ENCODE measurements at regions not wholly inside any gene's neighbourhood (a gene's known extent, or its start where the extent isn't known, plus 50 kb on each side); places are given as distances from the start of the nearest gene placed in this dataset.

GRCh38 chr7:155863721-155864151, 51.5 kb upstream of the SHH start:
- no peak for ATAC-seq (ENCODE audit: low read depth)
- H3K9me3 ChIP-seq (ENCODE audit: severe bottlenecking), result no peaks in the 10 kb centered on the region
- H3K4me1 ChIP-seq (ENCODE audit: insufficient read depth, poor library complexity, severe bottlenecking), result peaks cover 27% of the 10 kb centered on the region

DNA sequence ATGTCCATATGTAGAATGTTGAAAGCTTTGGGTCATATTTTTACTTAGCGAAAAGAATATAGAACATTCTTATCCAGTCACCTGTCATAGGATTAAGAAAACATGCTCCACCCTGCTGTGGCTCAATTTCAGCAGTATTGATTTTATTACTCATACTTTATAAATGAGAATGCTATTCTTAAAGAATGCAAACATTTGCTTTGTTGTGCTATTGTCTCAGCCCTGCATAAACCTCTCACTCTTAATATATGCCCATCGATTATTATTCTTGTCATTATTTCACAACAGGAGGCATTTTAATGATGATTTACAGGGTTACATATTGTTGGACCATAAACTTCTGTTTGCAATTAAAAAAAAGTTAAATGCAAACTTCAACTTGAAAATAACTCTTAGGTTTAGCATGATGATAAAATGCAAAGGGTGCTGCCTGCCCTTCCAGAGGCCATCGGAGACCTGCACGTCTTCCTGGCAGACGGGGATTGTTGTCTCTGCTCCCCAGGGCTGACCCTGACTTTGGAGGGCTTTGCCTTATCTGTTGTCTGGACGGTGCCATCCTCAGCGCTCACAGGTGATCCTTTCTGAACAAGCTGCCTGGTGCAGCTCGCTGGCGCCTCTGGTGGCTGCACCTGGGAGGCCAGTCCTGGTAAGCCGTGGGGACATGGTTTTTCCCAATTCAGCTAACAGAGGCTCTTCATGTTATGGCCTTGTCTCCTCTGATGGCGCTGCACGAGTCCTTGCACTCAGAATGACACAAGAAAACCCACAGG, 50.0 kb upstream of the SHH start:
- peaks cover 32% of the 10 kb centered on the region for H3K4me1 ChIP-seq (ENCODE audit: insufficient read depth, poor library complexity, severe bottlenecking)
- ATAC-seq (ENCODE audit: low read depth), result peak; percentile 64
- no peaks in the 10 kb centered on the region for H3K36me3 ChIP-seq (ENCODE audit: low read depth)
- H3K27ac ChIP-seq (ENCODE audit: poor library complexity, severe bottlenecking), result peak overlapping the region; percentile 60
- no peaks in the 10 kb centered on the region for H3K27me3 ChIP-seq (ENCODE audit: insufficient read depth, poor library complexity, severe bottlenecking)
- TF ChIP-seq CTCF (IDR thresholded peaks at IDR 0.05; ENCODE audit: poor library complexity, severe bottlenecking), result peak; percentile 42
- no peak for DNase-seq (ENCODE audit: low spot score)
- no peak overlapping the region for H3K4me3 ChIP-seq (ENCODE audit: severe bottlenecking)
- no peaks in the 10 kb centered on the region for H3K9me3 ChIP-seq (ENCODE audit: severe bottlenecking)

More at GRCh38 chr7:155863721-155864151, 51.5 kb upstream of the SHH start:
- Histone ChIP-seq H3K27me3 (ENCODE audit: insufficient read depth, poor library complexity, severe bottlenecking) (no peaks in the 10 kb centered on the region), H3K27ac (ENCODE audit: poor library complexity, severe bottlenecking) (no peak overlapping the region), H3K4me3 (ENCODE audit: severe bottlenecking) (no peak overlapping the region), H3K36me3 (ENCODE audit: low read depth) (no peaks in the 10 kb centered on the region)
- no peak for DNase-seq (ENCODE audit: low spot score)
- no peak for TF ChIP-seq CTCF (IDR thresholded peaks at IDR 0.05; ENCODE audit: poor library complexity, severe bottlenecking)

All from RWPE2 (cell line).